ENCODE measurements at regions not wholly inside any gene's neighbourhood (a gene's known extent, or its start where the extent isn't known, plus 50 kb on each side); places are given as distances from the start of the nearest gene placed in this dataset.

DNA sequence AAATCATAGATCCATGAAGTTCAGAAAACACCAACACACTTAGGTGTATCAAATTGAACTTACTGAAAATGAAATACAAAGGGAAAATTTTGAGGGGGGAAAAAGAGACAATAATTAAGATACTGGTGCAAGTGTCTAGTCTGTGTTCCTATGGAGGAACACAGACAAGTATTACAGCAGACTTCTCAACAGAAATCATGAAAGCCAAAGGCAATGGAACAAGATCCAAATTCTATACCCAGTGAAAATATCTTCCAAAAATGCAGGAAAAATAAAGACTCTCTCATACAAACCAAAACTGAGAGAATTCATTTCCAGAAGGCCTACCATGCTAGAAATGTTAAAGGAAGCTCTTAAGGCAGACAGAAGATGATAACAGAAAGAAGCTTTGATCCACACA, 63.1 kb downstream of the NRN1 start:
- Histone ChIP-seq H3K27me3 (ENCODE audit: insufficient read depth, low read length) (no peaks in the 10 kb centered on the region), H3K18ac (ENCODE audit: insufficient read length, low read depth, low read length) (no peak overlapping the region), H3K79me2 (ENCODE audit: insufficient read depth, low read length) (no peaks in the 10 kb centered on the region), H2BK20ac (ENCODE audit: low read depth, low read length, poor library complexity, severe bottlenecking) (no peak overlapping the region), H3K23me2 (ENCODE audit: insufficient read length, low read depth, low read length, poor library complexity, severe bottlenecking) (no peaks in the 10 kb centered on the region), H3K23ac (ENCODE audit: insufficient read length, low read depth, low read length) (no peak overlapping the region), H2BK5ac (ENCODE audit: insufficient read length, low read length) (no peak overlapping the region), H2BK120ac (ENCODE audit: low read depth, low read length, poor library complexity, severe bottlenecking) (no peak overlapping the region), H4K20me1 (ENCODE audit: control insufficient read depth, insufficient read depth, insufficient read length) (no peaks in the 10 kb centered on the region), H3T11ph (ENCODE audit: low read length) (no peak overlapping the region), H4K8ac (replicated peaks; ENCODE audit: insufficient read length, low read depth, low read length) (no peak overlapping the region), H3K9me3 (ENCODE audit: control insufficient read depth, low read depth, low read length) (no peaks in the 10 kb centered on the region), H3K79me1 (ENCODE audit: insufficient read depth, low read depth, low read length, poor library complexity, severe bottlenecking) (no peaks in the 10 kb centered on the region), H2AK5ac (ENCODE audit: insufficient read length, low read length) (no peak overlapping the region), H3K4ac (ENCODE audit: low read depth, low read length) (no peak overlapping the region), H3K4me2 (ENCODE audit: insufficient read depth, insufficient read length, low read length) (no peak overlapping the region), H3K9ac (ENCODE audit: extremely low read depth, insufficient read length, low read length) (no peak overlapping the region), H2BK12ac (ENCODE audit: insufficient read length, low read depth, low read length) (no peak overlapping the region), H3K4me1 (ENCODE audit: insufficient read depth, low read length) (no peaks in the 10 kb centered on the region), H2BK15ac (ENCODE audit: low read depth, low read length) (no peak overlapping the region), H4K91ac (ENCODE audit: insufficient read length, low read depth, low read length) (no peak overlapping the region), H2AFZ (ENCODE audit: low read length) (no peak overlapping the region), H4K5ac (ENCODE audit: insufficient read length, low read depth, low read length) (no peak overlapping the region), H3K56ac (ENCODE audit: insufficient read length, low read depth, low read length) (no peak overlapping the region), H3K27ac (ENCODE audit: insufficient read length, low read depth, low read length) (no peak overlapping the region), H3K14ac (ENCODE audit: insufficient read depth, low read length) (no peak overlapping the region)
- DNase-seq = no peak
- Mint-ChIP-seq H3K4me3 (no peak overlapping the region), H3K27ac (no peak overlapping the region), H3K4me1 (no peaks in the 10 kb centered on the region), H3K9me3 (peaks cover 17 to 24% of the 10 kb centered on the region in 2 experiments), H3K36me3 (ENCODE audit: insufficient read depth in 1 of 3, low read depth in 3 of 3) (peaks cover 0 to 7% (median 3%) of the 10 kb centered on the region in 3 experiments; a peak in 4 of 7 replicates), H3K27me3 (ENCODE audit: low read depth) (peaks cover 24% of the 10 kb centered on the region)
- TF ChIP-seq, protein P1, sequence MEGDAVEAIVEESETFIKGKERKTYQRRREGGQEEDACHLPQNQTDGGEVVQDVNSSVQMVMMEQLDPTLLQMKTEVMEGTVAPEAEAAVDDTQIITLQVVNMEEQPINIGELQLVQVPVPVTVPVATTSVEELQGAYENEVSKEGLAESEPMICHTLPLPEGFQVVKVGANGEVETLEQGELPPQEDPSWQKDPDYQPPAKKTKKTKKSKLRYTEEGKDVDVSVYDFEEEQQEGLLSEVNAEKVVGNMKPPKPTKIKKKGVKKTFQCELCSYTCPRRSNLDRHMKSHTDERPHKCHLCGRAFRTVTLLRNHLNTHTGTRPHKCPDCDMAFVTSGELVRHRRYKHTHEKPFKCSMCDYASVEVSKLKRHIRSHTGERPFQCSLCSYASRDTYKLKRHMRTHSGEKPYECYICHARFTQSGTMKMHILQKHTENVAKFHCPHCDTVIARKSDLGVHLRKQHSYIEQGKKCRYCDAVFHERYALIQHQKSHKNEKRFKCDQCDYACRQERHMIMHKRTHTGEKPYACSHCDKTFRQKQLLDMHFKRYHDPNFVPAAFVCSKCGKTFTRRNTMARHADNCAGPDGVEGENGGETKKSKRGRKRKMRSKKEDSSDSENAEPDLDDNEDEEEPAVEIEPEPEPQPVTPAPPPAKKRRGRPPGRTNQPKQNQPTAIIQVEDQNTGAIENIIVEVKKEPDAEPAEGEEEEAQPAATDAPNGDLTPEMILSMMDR (conservative IDR thresholded peaks at IDR 0.05) = no peak
